Putamen (tissue), 1 donor: ENCODE measurements at regions not wholly inside any gene's neighbourhood (a gene's known extent, or its start where the extent isn't known, plus 50 kb on each side); places are given as distances from the start of the nearest gene placed in this dataset.

Source experiments
- DNase-seq: peaks from one replicate; pipeline ENCODE4 v3.0.0-alpha.2; 2016; ENCODE audit warnings: low spot score

DNA sequence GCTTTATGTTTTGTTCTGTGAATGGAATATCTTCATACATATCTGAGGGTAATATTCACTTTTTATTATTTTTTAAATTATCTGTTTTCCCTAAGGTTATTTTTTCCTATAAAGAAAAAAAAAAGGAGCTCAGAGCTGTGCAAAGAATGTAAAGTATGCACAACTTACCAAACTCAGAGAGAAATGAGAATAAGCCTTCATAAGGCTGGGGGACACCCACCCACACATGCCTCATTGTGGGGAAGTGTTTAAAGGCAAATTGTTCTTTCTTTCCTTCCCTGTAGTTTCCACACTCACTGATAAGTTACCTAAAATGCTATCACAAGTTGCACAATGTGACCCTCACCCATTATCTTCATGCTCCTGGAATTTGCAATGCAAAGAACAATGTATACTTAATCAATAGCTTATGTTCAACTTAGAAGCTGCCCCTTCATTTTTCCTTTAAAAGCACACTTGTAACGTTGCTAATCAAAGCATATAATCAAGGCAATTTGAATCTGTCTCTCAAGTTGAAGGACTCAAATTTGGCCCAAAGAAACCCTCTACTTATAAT is 108.1 kb downstream of the GNAT3 start:
- no peak for DNase-seq

GRCh38 chr7:80401708-80402107 is 110.2 kb downstream of the GNAT3 start:
- DNase-seq: no peak

DNA sequence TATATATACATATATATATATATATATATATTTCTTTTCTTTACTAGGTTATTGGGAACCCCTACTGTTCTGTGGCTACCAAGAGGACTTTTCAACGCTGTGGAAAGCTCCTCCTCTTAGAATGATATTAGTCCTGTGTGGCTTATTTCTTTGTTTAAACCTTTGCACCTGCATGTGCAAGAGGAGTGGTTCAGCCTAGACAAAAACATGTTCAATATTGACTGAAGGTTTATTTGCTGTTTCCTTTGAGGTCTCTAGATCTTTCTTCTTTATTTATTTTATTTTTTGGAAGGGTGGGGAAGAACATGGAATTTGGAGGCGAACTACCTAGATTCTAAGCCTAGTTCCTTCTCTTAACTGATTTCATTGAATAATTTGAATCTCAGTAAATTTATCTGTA is 118.1 kb downstream of the GNAT3 start:
- DNase-seq: no peak

DNA sequence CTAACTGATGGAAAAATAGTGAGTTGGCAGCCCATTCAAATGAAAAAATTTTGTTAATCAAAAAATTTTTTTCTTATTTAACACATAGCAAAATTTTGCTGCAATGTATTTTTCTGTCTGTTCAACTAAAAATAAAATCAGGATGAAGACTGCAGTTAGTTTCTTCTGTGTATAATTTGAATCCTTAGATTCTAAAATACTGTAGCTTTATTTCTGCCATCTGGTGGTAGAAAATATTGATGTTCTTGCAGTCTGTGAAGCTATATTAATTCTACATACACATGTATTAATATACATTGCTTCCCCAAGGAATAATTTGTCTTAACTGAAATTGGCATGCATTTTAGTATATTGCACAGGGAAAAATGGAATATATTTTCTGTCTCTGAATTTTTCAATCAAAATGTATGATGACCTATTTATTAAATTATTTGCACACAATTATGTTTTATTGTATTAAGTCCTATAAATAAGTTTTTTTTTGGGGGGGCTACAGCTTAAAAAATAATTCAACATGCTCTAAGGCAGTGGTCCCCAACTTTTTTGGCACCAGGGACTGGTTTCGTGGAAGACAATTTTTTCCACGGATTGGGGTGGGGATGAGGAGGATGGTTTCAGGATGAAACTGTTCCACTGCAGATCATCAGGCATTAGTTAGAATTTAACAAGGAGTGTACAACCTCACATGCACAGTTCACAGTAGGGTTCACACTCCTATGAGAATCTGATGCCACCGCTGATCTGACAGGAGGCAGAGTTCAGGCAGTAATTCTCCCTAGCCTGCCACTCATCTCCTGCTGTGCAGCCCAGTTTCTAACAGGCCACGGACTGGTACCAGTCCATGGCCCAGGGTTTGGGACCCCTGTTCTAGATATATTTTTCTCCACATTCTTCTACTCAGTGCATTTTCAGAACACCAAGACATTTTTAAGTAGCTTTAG is 119.4 kb downstream of the GNAT3 start:
- DNase-seq: peak; percentile 32

DNA sequence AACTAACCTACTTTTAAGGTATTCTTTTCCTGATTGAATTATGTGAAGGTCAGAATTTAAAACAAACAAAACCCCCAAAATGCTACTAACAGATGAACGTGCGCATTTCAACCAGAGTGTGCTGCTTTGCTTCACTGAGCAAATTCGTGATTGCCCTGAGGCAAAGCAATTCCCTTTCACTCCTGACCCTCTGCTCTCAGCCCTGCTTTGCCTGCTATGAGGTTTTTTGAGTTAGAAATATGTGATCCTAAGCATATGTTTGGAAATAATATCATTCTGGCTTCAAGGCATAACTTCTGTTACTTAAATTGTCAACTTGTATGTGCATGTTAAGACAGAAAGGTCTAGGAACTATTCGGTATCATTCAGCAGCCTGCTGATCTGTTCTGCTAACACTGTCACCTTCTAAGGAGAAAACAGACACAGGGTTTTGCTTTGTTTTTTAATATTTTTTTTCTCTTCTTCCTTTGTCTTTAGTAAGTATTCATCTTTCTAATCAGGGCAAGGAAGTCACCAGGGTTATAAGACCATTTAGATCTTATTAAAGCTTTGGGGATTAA is 124.2 kb downstream of the GNAT3 start:
- no peak for DNase-seq

DNA sequence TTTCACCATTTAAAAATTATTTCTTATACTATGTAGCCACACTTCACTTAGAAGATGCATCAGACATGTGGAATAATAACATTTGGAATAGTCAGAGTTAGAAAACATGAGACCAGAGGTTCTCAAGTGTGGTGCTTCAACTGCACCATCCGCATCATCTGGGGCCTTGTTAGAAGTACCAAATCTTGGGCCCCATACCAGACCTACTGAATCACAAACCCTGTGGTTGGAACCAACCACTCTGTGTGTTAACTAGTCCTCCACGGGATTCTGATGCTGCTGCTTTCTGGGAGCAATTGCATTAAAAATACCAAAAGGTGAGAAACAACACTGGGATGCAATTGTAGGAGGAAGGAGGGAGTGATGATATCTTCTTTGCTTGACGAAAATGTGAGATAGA is 125.2 kb downstream of the GNAT3 start:
- DNase-seq: no peak

DNA sequence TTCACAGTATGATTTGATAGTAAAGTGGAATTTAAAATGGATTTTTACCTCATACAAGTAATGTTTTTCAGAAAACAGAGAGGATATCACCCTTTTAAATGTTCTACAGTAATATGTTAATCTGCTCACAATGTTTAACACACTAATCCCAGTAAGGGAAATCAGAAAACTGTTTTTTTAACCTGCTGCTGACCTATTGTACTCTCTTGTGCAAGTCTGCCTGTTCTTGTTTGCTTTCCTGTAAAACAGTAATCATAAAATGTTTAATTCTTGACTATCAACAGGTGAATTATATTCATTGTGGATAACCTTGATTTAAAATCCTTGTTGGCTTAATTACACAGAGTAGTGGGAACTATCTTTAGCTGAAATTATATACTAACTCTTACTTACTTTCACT is 126.4 kb downstream of the GNAT3 start:
- DNase-seq: no peak

DNA sequence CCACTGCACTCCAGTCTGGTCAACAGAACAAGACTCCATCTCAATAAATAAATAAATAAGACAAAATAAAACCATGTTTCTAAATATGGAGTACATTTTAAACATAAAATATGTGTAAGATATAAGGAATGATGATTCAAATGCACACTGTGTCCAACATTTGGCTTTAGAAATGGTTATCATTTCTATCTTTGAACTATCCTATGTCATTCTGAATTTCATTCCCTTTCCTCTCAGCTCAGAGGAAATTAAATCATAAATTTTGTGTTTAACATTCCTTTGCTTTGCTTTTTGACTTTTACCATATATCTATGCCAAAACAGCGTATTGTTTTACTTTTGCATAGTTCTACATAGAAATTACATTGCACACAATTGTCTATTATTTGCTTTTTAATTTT is 130.9 kb downstream of the GNAT3 start:
- no peak for DNase-seq

GRCh38 chr7:80379034-80379982 is 132.6 kb downstream of the GNAT3 start:
- DNase-seq: no peak

DNA sequence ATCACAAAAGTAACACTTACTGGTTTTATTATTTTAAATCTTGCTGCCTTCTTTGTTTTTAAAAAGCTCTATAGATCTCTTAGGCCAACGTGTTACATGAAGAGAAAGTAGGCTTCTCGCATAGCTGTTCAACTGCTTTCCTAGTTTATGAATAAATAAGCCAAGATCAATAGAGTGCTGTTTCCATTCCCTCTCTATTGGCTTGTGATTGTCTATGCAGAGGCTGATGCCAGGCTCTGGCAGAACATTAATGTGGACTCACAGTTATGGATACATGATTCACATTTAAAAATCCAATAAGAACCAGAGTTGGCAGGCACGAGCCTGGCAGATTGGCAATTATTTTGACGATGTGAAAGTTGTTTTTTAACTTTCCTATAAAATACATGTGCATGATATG is 137.5 kb downstream of the GNAT3 start:
- DNase-seq: no peak

- no peak for DNase-seq
Observed at GRCh38 chr7:80373429-80374032, 138.3 kb downstream of the GNAT3 start.

DNA sequence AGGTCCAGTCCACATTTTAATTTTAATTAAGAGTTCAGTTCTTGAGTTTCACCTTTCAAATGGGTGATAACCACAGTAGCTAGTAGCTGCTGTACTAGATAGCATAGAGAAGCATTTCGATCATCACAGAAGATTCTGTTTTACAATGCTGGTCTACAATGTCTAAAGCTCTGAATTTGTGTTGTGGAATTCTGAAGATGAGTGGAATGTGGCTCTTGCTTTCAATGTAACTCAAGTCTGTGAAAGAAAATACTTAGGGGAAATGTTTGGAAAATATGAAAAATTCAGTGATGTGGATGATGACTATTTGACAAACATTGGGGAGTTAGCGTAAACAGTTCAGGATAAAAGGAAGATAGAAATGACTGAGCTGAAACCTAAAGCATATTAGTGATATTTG is 139.4 kb downstream of the GNAT3 start:
- DNase-seq: no peak

DNA sequence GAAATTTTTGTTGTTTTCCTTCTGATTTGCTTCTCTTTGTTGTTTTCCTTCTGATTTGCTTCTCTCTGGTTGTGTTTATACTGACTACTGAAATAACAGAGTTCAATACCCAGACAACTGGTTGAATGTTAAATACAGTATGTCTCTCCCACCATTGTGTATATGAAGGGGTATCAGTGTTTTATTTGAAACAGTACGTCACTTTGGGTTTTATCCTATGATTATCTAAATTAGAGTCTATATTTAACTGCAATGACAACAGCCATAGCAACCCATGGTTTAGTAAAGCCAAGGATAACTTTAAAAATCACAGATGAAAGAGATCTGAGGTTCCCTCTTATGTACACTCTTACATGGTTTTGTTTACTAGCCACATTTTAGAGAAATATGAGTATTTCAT is 141.3 kb downstream of the GNAT3 start:
- DNase-seq: no peak

GRCh38 chr7:80369321-80369720 is 142.5 kb downstream of the GNAT3 start:
- no peak for DNase-seq

DNA sequence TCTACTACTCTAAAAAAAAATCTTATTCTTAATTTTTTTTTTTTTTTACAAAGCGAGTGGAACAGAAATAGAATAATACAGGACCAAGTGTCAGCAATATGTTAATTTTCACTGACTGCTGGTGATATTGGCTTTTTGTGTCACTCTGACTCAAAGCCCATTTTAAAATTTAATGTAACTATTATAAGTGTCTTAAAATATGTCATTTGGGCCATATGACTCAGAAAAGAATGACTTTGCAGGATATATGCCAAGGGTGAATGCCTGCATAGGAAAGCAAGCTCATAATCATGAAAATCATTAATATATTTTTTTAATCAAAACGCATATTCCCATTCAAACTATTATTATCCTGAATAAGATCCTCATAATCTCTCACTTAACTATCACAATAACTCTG is 149.2 kb downstream of the GNAT3 start:
- DNase-seq: no peak

- no peak for DNase-seq
Observed at GRCh38 chr7:80362010-80362618, 149.8 kb downstream of the GNAT3 start.

- no peak for DNase-seq
Observed at GRCh38 chr7:80359476-80359875, 152.4 kb downstream of the GNAT3 start.

- no peak for DNase-seq
Observed at GRCh38 chr7:80359029-80359428, 152.8 kb downstream of the GNAT3 start.

DNA sequence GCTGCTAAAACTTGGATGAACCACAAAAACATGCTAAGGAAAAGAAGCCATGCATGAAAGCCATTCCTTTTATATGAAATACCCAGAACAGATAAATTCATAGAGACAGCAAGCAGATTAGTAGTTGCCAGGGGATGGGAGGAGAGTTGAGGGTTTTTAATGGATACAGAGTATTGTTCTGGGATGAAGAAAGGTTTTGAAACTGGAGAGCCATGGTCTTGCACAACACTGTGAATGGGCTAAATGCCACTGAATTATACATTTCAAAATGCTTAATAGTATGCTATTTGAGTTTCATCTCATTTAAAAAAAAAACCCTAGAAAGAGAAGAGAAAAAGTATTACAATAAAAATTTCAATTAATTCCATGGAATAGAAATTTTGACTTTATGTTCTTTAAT is 154.3 kb downstream of the GNAT3 start:
- no peak for DNase-seq

DNA sequence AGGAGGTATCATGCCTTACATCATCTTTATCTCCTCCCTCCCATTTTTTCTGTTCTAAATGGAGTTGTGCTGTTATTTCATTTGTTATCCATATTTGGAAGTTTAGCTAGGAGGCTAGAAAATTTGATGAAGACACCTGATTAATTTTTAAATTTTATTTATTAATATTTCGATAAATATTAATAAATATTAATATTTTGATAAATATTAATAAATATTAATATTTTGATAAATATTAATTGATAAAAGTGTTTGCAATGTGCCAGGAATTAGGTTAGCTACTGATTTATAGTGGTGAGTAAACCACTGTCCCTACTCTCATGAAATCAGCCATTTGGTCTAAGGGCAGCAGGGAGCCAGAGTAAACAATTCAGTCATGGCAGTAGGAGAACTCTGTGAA is 161.4 kb downstream of the GNAT3 start:
- DNase-seq: no peak

DNA sequence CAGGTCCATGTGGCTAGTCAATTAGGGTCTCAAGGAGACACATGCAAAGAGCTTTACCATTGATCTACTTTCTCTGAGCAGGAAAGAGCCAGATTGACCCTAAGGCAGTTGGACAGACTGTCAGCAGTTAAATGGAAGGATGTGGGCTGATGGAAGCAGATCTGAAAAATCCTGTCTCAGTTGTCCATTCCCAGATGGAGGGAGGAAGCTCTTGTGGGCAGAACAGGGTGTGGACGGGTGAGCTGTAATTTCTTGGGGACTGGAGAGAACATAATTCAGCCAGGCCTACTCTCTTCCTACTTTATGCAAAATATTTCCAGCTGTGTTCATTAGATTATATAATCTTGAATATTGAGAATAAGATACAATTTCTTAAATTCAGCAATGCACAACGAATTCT is 163.6 kb downstream of the GNAT3 start:
- DNase-seq: no peak
